Activated B cell treated with CpG ODN at 0.5 μM for 24 hours (primary cell): ENCODE measurements at regions not wholly inside any gene's neighbourhood (a gene's known extent, or its start where the extent isn't known, plus 50 kb on each side); places are given as distances from the start of the nearest gene placed in this dataset.

ENCODE experiments used
- ATAC-seq: fragments of 200-7000 bp; cut with Tn5 transposase; one replicate; pipeline ENCODE4 v1.10.0; 2021; ENCODE audit warnings: low read depth, mild to moderate bottlenecking, moderate library complexity
- CTCF ChIA-PET: fragments of 350-600 bp; sonication (Branson Sonifier 250); formaldehyde crosslinking; loops from one replicate; lab custom pipeline; 2021; ENCODE audit warnings: antibody characterized with exemption; lab: Charles Lee
- POLR2A ChIA-PET: fragments of 350-600 bp; sonication (Branson Sonifier 250); formaldehyde crosslinking; loops from one replicate; lab custom pipeline; 2021; ENCODE audit warnings: antibody characterized with exemption; lab: Charles Lee
- DNase-seq: peaks from one replicate; pipeline ENCODE4 v3.0.0; 2022
- H3K27ac Mint-ChIP-seq: one replicate; pipeline ENCODE4 v1.8.0; 2020; ENCODE audit warnings: mixed read lengths
- H3K27me3 Mint-ChIP-seq: one replicate; pipeline ENCODE4 v1.8.0; 2021; ENCODE audit warnings: mixed read lengths
- H3K36me3 Mint-ChIP-seq: one replicate; pipeline ENCODE4 v1.8.0; 2021; ENCODE audit warnings: low read depth, mixed read lengths
- H3K4me1 Mint-ChIP-seq: one replicate; pipeline ENCODE4 v1.8.0; 2021; ENCODE audit warnings: mixed read lengths
- H3K4me3 Mint-ChIP-seq: one replicate; pipeline ENCODE4 v1.8.0; 2020; ENCODE audit warnings: mild to moderate bottlenecking, mixed read lengths
- H3K9me3 Mint-ChIP-seq: one replicate; pipeline ENCODE4 v1.8.0; 2020; ENCODE audit warnings: mixed read lengths
- intact Hi-C: fragments of 100-400 bp; cut with micrococcal nuclease; formaldehyde crosslinking; loops from one replicate; pipeline ENCODE4 v1.15.1; 2024
- TF ChIP-seq, protein P1 (sequence below): fragments of 200-600 bp; IDR thresholded peaks from one replicate; pipeline ENCODE4 v1.8.0; 2022; ENCODE audit warnings: antibody characterized with exemption, mild to moderate bottlenecking

DNA sequence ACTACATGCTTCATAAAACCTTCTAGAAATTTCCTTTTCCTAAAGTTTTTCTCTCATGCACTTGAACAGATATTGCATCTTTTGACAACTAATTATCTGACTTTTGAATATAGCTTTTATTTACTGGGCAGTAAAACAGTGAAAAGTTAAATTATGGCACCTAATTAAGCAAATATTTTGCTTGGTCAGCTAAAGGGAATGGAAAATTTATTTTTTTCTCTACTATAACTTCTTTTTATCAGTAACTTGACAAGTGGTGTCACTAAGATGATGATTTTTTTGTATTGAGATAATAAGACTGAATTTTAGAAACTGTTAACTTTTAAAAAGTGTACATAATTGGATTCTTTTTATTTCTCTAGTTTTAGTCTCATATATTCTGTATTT is 351.6 kb downstream of the PIK3C3 start:
- ChIA-PET CTCF (interaction anchor here (1.0 kb wide), 1 partner anchor 15 kb away, joined by 3 read pairs; no protein-coding TSS in a partner anchor), POLR2A (no interaction called here)
- no peak for DNase-seq
- H3K27me3 Mint-ChIP-seq, result no peaks in the 10 kb centered on the region
- H3K4me1 Mint-ChIP-seq, result no peaks in the 10 kb centered on the region
- intact Hi-C loops, result no loop called here
- no peak overlapping the region for H3K4me3 Mint-ChIP-seq
- H3K36me3 Mint-ChIP-seq, result no peaks in the 10 kb centered on the region
- TF ChIP-seq, protein P1, sequence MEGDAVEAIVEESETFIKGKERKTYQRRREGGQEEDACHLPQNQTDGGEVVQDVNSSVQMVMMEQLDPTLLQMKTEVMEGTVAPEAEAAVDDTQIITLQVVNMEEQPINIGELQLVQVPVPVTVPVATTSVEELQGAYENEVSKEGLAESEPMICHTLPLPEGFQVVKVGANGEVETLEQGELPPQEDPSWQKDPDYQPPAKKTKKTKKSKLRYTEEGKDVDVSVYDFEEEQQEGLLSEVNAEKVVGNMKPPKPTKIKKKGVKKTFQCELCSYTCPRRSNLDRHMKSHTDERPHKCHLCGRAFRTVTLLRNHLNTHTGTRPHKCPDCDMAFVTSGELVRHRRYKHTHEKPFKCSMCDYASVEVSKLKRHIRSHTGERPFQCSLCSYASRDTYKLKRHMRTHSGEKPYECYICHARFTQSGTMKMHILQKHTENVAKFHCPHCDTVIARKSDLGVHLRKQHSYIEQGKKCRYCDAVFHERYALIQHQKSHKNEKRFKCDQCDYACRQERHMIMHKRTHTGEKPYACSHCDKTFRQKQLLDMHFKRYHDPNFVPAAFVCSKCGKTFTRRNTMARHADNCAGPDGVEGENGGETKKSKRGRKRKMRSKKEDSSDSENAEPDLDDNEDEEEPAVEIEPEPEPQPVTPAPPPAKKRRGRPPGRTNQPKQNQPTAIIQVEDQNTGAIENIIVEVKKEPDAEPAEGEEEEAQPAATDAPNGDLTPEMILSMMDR, result no peak
- no peaks in the 10 kb centered on the region for H3K9me3 Mint-ChIP-seq
- ATAC-seq, result no peak
- no peak overlapping the region for H3K27ac Mint-ChIP-seq

DNA sequence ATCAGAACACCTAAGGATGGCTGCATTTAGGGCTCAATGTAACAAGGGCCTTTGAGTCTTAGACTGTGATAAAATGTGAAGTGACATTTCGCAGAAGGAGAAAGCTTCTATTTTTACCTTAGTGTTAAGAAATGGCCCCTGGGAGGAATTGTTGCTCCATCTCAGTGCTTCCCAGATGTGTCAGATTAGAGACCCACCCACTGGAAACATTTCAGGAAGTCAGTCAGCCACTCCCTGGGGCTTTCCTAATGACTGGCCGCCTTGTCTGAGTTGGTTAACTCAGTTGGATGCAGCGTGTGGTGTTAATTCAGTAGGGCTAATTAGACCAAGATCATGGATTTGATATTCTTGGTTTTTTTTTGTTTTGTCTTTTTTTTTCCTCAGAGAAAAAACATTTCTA is 355.9 kb downstream of the PIK3C3 start:
- CTCF ChIA-PET, result interaction anchor here (1.7 kb wide), 1 partner anchor 12 kb away, joined by 5 read pairs; no protein-coding TSS in a partner anchor
- TF ChIP-seq, protein P1, result no peak
- intact Hi-C loops, result no loop called here
- Mint-ChIP-seq H3K27me3 (no peaks in the 10 kb centered on the region), H3K36me3 (no peaks in the 10 kb centered on the region), H3K27ac (no peak overlapping the region), H3K4me1 (no peaks in the 10 kb centered on the region), H3K4me3 (no peak overlapping the region), H3K9me3 (no peaks in the 10 kb centered on the region)
- DNase-seq, result no peak
- POLR2A ChIA-PET, result no interaction called here
- no peak for ATAC-seq

DNA sequence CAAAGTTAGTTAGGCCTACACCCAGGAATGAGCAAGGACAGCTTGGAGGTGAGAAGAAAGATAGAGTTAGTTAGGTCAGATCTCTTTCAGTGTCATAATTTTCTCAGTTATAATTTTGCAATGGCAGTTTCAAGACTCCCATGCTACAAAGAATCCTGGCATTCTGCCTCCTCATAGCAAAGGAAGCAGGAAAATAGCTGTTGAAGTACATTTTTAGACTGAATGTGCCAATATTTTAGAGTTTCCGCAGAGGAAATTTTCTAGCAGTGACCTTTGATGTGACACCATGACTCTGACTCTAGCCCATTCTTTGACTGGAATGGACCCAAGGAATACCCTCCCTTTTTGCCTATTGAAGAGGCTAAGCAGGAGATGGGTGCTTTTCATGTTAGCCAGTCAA is 371.7 kb downstream of the PIK3C3 start:
- no peaks in the 10 kb centered on the region for H3K4me1 Mint-ChIP-seq
- ChIA-PET POLR2A (no interaction called here), CTCF (no interaction called here)
- no peaks in the 10 kb centered on the region for H3K27me3 Mint-ChIP-seq
- no peaks in the 10 kb centered on the region for H3K36me3 Mint-ChIP-seq
- H3K4me3 Mint-ChIP-seq, result no peak overlapping the region
- intact Hi-C loops, result loop anchor here (10.0 kb wide), 1 partner anchor 58 kb away; no protein-coding TSS in a partner anchor
- ATAC-seq, result no peak
- no peak overlapping the region for H3K27ac Mint-ChIP-seq
- DNase-seq, result no peak
- peaks cover 3% of the 10 kb centered on the region for H3K9me3 Mint-ChIP-seq
- TF ChIP-seq, protein P1, result no peak

DNA sequence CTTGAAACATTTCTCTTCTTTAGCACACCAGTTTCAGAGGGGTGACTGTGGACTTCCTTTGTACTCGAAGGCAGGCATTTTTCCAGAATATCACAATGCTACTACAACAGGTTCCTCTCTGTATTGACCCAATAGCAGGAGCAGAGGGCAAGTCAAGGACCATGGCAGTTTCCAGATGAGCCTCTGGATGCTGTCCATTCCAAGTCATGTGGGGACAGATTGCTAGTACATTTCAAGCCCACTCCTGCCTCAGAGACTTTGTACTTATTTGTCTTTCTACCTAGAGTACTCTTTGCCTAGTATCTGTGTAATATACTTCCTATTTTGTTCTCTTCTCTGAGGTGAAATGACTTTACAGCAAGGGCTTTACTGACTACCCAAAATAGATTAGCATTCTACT is 373.9 kb downstream of the PIK3C3 start:
- H3K4me1 Mint-ChIP-seq, result no peaks in the 10 kb centered on the region
- no peak overlapping the region for H3K27ac Mint-ChIP-seq
- TF ChIP-seq, protein P1, result no peak
- no peak overlapping the region for H3K4me3 Mint-ChIP-seq
- DNase-seq, result no peak
- CTCF ChIA-PET, result no interaction called here
- no peaks in the 10 kb centered on the region for H3K27me3 Mint-ChIP-seq
- ATAC-seq, result no peak
- POLR2A ChIA-PET, result no interaction called here
- H3K9me3 Mint-ChIP-seq, result peaks cover 3% of the 10 kb centered on the region
- no peaks in the 10 kb centered on the region for H3K36me3 Mint-ChIP-seq
- intact Hi-C loops, result loop anchor here (10.0 kb wide), 1 partner anchor 56 kb away; no protein-coding TSS in a partner anchor

DNA sequence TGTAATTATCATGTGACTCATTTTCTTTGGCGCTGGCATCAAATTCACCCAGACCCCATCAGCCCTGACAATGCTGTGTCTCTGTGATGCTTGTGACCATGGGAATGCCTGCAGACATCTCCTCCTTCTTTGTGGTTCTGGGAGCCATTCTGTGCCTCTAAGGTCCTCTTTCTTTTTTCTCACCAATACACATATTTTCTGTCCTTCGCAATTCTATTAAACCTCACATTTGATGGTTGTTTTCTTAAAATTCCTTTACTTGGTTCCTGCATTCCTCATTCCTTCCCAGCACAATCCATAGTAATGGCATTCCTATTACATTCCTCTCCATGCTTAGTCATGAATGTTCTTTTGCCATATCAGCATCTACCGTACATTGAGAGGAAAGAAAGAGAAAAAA is 375.3 kb downstream of the PIK3C3 start:
- H3K27ac Mint-ChIP-seq, result no peak overlapping the region
- ATAC-seq (no peak), DNase-seq (no peak)
- TF ChIP-seq, protein P1, result no peak
- H3K27me3 Mint-ChIP-seq, result no peaks in the 10 kb centered on the region
- ChIA-PET CTCF (no interaction called here), POLR2A (no interaction called here)
- H3K36me3 Mint-ChIP-seq, result no peaks in the 10 kb centered on the region
- intact Hi-C loops, result no loop called here
- H3K4me3 Mint-ChIP-seq, result no peak overlapping the region
- peaks cover 3% of the 10 kb centered on the region for H3K9me3 Mint-ChIP-seq
- H3K4me1 Mint-ChIP-seq, result no peaks in the 10 kb centered on the region
